Right renal pelvis (tissue), 4 donors: ENCODE measurements at regions not wholly inside any gene's neighbourhood (a gene's known extent, or its start where the extent isn't known, plus 50 kb on each side); places are given as distances from the start of the nearest gene placed in this dataset.

Experiments
- DNase-seq, 4 donors: peaks; one replicate each; pipeline ENCODE4 v3.0.0-alpha.2; 2013; ENCODE audit warnings: low read depth in 4 of 4, low spot score in 3 of 4, missing footprints in 1 of 4

DNA sequence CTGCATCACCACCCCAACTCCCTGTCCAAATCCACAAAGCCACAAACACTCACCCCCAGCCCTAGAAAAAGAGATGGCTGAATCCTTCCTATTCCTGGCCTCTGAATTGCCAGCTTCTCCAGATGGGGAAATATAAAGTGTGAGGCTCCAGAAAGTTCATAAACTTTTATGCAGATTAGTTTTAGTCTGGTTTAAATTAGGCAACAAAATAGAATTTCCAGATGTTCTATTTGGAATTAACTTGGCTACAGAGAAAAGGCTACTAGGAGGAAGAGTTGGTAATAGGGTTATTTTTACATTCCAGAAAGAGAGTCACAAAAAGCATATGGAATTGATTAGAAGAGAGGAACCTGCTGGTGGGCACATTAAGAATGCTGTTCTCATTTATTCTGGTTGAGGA is 56.0 kb downstream of the EN1 start:
- no peak for DNase-seq

DNA sequence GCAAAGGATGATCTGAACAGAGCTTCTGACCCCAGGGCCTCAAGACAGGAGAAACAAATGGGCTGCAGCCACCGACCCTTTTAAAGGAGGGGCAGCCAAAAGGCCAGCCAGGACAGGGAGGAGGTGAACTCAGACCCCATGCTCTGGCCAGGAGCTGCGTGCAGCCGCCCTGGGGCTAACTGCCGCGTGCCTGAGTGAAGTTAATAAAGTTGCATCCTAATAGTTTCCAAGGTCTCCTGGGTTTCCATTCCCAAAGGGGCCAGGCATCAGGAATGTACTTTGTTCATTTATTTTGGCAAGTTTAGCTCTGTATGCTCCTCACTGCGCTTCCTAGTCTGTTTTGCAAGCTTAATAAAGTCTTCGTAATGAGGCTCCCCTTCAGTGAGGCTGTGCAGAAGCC is 60.7 kb downstream of the EN1 start:
- no peak for DNase-seq

DNA sequence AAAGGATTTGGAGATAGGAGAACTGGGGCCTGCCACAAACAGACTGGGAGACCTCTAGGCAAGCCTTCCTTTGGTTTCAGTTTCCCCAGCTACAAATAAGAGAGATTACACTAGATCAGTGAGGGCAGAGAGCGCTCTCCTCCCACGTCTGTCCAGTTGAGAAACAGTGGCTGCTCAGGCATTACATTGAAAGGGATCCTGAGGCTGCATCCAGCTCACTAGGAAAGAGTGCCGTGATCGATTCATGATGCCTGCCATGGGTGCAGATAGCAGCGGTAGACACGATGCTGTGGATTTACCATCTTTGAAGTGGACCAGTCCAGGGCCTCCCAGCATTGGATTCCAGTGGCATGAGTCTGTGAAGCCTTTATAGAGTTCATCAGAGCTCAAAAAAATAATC is 62.6 kb downstream of the EN1 start:
- no peak for DNase-seq

DNA sequence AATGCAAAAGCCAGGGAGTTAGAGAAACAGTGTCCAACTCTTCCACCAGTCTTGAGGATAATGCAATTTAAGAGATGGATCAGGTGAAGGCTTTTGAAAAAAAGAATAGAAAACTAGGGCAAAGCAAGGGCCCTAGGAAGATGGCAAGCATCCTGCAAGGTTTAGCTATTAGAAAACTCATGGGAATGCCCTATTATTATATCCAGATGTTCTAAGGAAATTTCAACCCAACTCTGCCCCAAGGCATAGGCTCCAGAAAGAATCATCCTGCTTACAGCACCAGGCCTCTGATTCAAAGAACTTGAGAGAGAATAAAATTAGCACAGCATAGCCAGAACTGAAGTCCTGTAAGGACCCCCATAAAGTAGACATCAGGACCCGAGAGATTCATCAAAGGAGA is 68.1 kb downstream of the EN1 start:
- DNase-seq: no peak

DNA sequence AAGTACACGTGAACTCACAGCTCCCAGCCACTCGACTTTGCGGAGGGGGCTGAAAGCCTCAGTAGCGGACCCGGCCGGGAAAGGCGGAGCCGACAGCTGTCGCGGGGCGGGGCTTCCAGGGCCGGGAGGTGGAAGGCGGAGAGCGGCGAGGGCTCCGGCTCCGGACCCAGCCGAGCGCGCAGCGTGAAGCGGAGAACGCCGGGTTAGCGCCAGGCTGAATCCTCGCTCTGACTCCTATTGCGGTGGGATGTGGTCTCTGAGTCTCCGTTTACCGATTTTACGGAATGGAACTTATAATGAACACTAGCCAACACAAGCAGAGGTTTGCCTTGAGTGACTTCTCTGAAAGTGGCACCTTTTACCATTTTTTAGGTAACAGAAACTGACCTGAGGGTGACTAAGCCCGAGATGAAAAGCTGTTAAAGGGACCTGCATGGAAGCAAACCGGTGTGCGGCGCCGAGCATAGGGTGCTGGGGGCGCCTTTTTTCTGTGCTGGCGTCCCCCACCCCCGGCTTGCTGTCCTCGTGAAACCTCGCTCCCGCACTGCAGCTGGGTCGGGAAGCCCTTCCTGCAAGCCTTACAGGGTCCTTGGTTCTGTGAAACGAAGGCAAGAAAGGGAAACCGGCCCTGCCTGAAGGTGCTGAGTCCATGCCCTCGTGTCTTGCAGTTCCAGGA is 72.9 kb downstream of the EN1 start:
- DNase-seq: peak in 1 of 4 donors; percentile 22

DNA sequence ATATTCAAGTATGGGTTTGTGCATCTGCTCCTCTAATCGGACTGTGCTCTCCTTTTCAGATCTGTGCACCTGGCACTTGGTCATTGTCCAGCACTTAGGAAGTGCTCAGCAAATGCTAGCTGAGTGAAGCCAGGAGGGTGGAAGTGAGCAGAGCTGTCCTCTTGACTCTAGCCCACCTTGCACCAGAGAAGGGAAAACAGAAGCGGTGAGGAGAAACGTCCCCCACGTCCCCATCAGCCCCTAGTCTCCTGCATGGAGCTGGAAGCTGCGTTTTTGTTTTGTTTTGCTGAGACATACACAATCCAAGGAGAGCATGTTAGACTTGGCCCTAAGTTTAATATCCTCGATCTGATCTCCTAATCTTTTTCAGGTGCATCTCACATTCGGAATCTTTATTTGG is 73.6 kb downstream of the EN1 start:
- no peak for DNase-seq

DNA sequence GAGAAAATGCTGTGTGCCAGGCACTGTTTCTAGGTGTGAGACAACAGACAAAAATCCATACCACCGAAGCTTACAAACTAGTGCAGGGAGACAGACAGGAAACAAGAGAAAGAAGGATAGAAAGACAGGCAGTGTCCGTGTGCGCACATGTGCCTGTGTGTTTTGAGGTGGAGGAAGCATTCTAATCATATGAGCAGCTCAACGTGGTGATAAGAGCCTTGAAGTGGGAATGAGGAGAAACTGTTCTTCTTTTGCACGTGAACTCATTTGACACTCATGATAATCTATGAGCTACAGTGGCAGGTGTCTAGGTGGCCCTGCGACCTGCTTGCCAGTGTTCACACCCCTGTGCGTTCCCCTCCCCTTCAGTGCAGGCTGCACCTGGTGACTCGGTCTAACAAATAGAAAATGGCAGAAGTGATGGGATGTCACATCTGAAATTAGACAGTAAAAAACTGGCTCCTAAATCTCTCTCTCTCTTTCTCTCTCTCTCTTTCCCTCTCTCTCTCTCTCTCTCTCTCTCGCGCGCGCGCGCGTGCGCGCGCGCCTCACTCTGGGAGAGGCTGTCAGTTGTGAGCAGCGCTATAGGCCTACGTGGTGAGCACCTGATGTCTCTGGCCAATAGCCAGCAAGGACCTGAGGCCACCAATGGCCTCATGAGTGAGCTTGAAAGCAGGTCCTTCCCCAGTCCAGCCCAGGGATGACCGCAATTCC is 74.8 kb downstream of the EN1 start:
- no peak for DNase-seq

DNA sequence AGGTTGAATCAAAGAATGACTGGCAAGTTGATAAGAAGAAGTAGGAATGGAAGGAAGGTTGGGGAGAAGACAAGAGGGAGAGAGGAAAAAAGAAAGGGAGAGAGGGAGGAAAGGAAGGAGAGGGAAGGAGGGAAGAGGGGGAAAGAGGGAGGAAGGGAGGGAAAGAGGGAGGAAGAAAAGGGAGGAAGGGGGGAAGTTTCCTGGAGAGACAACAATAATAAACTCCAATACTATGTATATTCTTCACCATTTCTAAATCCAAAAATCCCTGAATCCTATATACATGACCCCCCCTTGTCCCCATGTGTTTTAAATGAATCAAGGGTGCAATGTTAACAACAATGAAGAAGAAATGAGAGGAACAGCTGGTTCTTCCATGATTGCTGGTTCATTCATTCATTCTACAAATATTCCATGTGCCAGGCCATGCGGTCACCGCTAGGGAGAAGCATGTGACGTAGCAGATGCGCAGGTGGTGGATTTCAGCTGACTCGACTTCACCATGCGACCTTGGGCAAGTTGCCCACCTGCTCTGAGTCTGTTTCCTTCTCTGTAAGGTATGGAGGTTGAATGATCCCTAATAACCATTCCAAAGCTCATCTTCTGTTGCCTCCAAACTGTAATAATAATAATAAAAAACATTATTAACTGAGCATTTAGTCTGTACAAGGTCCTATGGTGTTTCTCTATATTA is 77.6 kb downstream of the EN1 start:
- DNase-seq: no peak

DNA sequence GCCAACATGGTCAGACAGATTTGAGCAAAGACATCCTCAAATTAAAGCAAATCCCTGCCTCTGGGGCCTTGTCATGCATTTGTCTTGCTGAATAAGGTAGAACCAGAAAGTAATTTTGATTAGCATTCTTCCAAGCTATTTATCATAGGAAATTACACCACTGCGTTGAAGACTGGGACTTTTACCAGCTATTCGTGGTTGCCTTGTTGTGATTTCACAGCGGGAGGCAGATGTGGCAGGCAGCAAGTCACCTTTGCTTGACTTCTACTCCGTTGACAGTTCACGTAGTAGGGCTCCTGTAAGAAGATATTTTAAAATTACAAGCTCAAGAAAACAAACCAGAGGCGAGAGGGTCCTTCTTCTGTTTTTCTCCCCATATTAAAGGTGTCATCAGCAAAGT is 80.6 kb downstream of the EN1 start:
- no peak for DNase-seq

DNA sequence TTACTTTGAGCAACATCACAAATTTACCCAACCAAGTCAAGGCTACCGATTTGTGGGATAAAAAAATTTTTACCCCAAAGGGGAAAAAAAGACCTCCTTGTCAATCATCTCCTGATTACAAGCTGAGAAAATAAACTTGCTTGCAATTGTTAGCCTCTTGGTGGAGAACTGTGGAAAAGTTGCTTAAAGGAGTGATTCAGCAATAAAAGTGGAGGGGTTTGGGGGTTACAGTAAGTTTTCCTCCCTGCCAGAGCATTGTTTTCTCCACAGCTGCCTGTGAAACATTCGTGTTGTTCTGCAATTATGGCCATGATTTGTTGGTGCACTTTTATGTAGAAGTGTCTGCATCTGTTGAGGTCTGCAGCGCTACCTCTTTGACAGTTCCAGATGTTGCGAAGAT is 82.6 kb downstream of the EN1 start:
- no peak for DNase-seq

DNA sequence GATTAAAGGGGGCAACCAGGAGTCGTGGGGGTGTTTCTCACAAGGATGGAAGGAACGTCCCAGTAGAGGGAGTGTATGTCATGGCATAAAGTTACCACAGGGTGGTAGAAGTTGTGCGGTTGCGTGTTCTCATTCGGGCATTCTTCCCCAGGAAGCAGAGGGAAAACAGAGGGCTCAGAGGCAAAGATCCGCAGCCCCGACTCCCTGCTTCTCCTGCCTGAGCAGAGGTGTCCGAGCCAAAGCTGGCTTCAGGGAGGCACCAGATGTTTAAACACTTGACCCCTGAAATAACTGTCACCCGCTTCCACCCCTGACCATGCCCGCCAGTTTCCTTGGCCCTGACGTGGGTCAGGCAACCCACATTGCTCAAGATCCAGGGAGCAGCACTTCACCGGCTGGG is 83.7 kb downstream of the EN1 start:
- DNase-seq: no peak

DNA sequence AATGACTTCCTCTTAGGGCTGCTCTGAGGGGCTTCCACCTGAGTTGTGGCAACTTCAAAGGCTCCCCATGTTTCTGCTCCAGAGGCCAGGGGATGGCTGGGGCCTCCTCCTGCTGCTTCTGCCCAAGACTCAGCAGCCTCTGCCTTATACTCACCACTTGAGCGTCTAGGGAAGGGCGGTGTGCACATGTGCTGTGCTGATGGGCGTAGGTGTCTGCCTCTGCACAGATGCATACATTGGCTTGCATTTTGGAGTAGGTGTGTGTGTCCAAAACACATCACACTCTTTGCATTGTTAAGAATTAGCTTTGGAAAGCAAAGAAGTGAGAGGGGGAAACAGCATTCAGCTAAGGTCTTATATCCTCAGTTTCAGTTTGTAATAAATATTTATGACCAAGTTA is 85.2 kb downstream of the EN1 start:
- no peak for DNase-seq

DNA sequence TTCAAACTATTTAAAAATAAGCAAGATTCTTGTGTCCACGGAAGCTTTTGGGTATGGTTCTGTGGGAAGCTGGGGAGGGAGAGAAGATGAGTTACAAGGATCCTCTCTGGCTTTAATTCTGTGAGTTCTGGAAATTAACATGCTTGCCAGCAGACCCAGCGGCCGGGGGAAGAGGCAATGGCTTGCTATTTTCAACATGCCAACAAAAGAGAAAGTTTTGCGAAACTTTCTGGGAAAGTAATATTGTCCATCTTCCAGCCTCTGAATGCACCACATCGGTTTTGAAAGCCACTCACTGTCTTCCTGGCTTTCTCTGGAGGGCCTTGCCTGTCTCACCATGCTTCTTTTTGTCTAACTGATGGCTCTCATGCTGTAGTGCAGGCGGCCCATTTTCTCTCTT is 85.7 kb downstream of the EN1 start:
- DNase-seq: no peak

DNA sequence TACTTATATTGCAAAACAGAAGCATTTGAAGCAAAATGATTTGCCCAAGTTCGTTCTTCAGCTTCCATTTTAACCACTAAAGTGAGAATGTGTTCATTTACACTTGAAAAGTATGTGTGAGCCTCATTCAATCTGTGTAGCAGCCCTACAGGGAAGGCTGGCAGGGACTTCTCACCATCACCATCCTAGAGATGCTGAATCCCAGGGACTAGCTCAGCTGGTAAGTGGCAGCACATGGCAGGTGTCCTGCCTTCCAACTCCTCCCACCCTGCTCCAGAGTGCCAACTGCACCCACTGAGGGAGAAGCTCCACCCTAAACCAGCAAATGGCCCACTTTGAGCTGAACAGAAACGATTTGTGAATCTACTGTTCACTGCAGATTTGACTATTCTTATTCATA is 91.5 kb downstream of the EN1 start:
- DNase-seq: no peak

DNA sequence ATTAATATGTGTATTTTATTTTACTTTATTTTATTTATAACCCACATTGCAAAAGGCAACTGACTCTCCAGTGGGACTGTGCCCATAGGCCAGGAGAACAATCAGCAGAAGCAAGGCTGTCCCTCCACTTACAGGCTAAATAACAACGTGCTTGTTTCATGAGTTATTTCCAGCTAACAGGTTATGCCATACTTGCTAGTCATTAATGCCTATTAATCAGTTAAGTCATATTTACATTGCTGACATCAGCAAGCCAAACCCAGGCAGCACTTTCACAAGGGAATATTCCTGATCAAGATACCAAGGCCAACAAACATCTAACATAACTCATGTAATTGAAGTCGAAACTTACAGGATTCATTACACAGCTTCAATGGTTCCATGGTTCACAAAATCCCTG is 92.1 kb downstream of the EN1 start:
- DNase-seq: no peak

DNA sequence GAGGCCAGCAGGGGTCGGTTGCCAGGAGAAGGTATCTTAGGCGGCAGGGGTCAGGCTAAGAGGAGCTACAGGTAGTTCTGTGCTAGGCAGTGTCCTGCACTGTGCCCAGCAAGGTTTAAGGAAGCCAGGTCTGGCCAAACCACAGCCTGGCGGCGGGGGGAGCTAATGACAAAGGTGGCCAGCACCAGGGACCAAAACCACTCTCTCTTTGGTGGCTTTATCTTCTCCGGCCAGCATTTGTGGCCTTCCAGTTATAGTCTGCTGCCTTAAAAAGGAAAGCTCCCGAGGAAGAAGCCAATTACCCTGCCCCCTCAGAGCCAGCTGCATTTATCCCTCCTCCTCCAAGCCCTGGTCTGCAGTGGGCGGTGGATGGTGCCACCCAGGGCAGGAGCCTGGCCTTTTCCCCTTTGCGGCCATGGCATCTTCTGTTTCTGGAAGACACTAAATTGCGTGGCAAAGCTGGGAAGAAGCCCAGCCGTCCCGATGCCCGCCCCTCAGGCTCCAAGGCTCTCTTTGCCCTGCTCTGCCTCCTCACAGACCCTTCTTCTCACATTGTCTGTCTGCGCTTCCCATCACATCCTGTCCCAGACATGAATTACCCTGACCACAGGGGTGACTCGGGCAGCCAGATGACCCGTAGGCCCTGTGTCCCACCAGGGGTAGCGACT is 94.6 kb downstream of the EN1 start:
- no peak for DNase-seq

DNA sequence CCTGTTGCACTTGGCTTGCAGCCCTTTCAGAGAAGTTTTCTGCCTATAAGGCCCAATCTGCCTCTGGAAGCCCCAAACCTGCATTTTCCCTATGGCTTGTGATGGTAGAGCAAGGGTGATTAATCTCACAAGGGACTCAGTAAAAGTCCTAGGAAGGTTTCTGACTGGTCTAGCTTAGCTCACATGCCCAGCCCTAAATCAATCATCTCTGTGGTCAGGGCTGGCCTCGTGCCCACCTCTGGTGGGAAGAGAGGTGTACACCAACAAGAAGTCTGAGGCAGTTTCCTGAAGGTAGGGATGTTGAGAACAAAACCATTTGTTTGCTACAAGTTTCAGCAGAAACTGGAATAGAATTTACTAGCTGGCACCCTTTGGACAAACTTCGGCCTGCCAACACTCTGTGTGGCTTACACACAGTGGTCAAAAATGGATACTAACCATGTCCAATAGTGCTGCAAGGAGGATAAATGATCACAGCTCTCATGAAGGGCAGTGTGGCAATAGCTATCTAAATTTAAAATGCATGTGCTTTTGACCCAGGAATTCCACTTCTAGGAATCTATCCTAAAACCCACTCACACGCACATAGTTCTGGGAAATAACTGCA is 96.4 kb downstream of the EN1 start:
- DNase-seq: no peak

DNA sequence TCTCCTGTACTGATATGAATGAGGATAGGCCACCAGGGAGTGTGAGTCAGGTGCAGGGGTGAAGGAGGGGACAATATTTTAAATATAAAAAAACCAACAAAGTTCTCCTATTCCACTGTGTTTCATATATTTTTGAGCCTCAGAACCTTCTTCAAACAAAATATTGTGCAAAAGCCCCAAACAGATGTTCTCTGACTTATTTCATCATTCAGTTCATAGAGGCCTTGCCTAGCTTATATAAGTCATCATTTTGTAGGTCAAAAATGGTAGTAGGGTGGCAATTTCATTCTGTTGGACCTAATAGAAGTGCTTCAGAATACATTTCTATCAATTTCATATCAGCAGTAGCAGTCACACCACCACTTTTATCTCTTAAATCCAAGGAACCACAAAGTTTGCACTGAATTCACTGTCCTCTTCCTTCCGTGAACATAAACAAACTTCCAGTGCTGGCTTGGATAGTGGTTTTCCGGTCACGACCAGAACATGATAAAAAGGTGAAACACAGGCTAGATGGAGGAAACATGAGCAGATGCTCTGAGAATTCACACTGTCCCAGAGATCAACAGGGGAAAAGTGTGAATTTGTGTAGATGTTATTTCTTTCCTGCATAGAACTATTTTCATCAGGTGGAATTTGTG is 99.1 kb downstream of the EN1 start:
- no peak for DNase-seq

DNA sequence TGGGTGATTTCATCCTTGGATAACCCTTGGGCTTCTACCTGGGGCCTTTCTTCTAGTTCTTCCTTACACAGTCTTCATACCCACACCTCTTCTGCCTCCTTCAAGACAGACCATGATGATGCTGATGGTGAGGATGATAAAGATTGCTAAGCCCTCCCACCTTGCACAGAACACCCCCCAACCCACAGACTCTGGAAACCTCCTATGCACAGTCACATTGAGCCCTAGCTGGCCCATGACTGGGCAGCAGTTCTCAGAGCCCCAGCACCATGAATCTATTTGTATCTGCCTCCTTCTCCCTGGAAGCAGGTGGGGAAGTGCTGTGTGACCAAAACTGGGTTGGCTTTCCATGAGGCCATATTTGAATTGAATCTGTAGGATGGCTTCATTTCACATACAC is 99.8 kb downstream of the EN1 start:
- no peak for DNase-seq

DNA sequence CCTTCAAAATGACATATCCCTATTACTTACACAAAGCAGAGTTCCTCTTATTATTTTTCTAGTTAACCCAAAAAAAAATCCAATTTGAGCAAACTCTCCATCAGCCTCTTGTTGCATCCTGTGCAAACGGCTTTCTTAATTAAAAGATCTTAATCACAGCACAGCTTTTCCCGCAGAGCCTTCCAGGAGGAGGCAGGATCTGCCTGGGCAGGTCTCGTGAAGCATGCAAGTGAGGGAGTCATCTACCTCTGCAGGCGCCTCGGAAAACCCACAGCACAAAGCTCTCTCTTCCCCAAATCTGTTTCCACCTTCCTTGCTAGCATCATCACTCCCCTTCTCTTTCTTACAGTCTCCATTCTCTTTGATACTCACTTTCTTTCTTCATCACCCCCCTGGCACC is 100.4 kb downstream of the EN1 start:
- no peak for DNase-seq
